Urothelium cell line (cell line): ENCODE measurements at regions not wholly inside any gene's neighbourhood (a gene's known extent, or its start where the extent isn't known, plus 50 kb on each side); places are given as distances from the start of the nearest gene placed in this dataset.
"Not testable (repeated sequence)": the region's sequence is repeated elsewhere in the genome, so short reads cannot be mapped to it uniquely, and the experiment has no call there.

Experiments
- DNase-seq: peaks from one replicate; pipeline ENCODE4 v3.0.0; 2011; ENCODE audit warnings: low spot score, mixed read lengths
- FAIRE-seq: peaks from 2 replicates; lab custom pipeline; 2011; peaks lifted over from hg19 to GRCh38; lab: Jason Lieb, UNC

GRCh38 chrX:6990552-6991193 is 156.8 kb upstream of the STS start:
- DNase-seq (no peak), FAIRE-seq (no peak)

DNA sequence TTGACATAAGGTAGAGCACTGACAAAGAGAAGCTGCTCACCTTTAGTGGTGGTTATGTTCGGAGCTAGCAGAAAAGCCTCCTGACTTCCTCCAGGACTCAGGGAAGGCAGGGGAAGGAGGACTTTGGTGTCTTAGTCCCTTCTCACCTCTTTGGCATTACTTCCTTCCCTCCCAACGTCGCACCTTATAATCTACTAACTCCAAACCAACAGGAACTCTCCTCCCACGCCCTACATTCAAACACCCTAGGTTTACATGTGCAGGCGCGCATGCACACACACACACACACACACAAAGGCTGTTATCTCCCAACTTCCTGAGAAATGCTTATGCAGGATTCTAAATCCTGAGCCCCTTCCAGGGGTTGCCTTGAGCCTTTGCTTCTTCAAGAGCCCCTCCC is 157.7 kb upstream of the STS start:
- FAIRE-seq = no peak
- no peak for DNase-seq

GRCh38 chrX:6988694-6989093 is 158.8 kb upstream of the STS start:
- not testable (repeated sequence) for DNase-seq, FAIRE-seq

- FAIRE-seq = no peak
- DNase-seq = no peak
Observed at GRCh38 chrX:6986915-6987314, 160.6 kb upstream of the STS start.

GRCh38 chrX:6985537-6985936 is 162.0 kb upstream of the STS start:
- no peak for DNase-seq
- no peak for FAIRE-seq

- FAIRE-seq (no peak), DNase-seq (no peak)
Observed at GRCh38 chrX:6983207-6983955, 164.1 kb upstream of the STS start.

GRCh38 chrX:6981718-6982406 is 165.7 kb upstream of the STS start:
- DNase-seq = no peak
- no peak for FAIRE-seq

DNA sequence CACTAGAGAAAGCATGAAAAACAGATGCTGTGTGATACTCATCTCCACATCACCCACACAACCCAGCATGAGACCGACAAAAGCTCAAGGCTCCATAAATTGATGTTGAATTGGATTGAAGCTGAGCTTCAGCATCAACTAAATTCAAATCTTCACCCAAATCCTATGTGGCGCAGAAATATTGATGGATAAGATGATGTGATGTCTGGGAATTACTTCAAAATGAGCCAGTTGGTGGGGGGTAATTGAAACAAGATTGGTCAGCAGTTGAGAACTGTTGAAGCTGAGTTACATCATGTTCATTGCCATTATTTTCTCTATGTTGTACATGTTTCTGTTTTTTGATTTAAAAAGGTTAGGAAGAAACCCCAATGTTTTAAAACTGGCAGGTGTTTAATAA is 166.5 kb upstream of the STS start:
- DNase-seq (no peak), FAIRE-seq (no peak)

- FAIRE-seq (no peak), DNase-seq (no peak)
Observed at GRCh38 chrX:6968231-6968630, 179.3 kb upstream of the STS start.

- no peak for FAIRE-seq
Observed at GRCh38 chrX:6965729-6966128, 181.8 kb upstream of the STS start.

GRCh38 chrX:6962006-6962355 is 185.5 kb upstream of the STS start:
- no peak for FAIRE-seq
- no peak for DNase-seq

More at GRCh38 chrX:6965729-6966128, 181.8 kb upstream of the STS start:
- DNase-seq = no peak

DNA sequence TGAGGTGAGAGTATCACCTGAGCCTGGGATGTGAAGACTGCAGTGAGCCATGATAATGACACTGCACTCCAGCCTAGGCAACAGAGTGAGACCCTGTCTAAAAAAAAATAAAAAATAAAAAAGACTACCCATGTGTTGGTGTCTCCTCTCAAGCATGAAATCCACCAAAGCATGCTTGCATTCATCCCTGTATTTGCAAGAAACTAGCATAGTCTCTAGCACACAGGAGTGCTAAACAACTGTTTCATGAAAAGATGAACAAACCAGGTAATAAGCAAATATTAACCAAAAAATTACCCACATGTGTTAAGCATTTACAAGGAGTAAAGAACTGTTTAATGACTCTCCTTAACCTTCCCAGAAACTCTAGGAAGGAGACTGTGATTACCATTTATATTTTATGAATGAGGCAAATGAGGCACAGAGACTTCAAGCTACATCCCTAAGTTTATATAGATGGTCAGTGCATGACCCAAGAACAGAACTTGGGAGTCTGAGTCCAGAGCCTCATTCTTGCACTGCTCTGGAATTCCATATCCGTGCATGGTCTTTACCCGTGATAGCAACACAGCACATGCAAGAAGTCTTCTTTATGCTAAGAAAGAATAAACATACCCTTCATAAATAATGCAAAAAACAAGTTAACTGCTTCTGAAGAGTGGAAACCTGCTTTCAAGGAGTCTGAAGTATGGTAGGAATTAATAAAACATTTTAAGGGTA is 186.1 kb upstream of the STS start:
- DNase-seq (no peak), FAIRE-seq (no peak)

DNA sequence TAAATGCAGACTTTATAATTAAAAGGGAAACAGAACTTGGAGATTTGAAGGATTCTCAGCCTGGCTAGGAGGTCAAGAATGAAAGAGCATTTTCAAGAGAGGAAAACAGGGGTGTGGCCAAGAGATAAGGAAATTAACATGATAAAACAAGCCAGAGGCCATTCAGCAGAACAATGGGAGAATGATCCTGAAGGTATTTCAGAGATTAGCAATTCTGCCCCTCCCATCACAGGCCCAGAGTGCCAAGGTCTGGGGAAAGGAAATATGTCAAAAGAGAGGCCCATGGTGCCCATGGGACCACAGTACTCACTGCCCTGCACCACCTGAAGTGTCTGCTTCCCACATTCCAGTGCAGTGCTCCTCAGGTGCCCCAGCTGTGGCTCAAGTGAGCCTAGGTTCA is 188.5 kb upstream of the STS start:
- FAIRE-seq (no peak), DNase-seq (no peak)

- FAIRE-seq (no peak), DNase-seq (no peak)
Observed at GRCh38 chrX:6954836-6955235, 192.7 kb upstream of the STS start.

DNA sequence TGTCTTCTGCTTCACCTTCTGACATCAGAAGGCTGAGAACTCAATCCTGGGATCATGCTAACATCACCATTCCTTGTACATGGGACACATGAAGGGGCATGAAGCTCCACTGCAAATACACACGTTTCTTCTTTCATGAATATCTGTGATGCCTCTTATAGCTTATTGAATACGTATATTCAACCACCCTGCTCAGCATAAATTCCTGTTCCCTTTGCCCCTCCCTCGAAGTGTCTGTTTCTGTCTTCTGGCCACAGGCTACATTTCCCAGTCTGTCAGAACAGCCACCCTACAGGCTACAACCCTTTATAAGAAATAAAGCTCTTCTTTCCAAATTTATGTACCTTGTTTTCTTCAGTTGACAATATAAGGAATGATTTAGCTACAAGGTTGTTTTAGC is 201.3 kb upstream of the STS start:
- DNase-seq (no peak), FAIRE-seq (no peak)

DNA sequence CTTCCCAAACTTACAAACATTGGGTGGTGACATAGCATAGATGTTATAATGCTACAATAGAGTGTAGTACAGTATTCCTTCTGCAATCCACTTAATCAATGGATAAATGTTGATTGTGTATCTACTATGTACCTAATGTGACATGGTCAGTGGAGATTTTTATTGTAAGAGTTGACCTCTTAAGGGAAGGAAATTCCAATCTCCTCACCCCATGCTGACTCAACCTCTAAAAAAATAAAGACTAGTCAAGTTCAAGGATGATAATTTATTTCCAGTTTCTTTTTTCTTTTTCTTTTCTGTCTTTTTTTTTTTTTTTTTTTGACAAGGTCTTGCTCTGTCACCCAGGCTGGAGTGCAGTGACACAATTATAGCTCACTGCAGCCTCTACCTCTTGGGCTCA is 206.5 kb upstream of the STS start:
- no peak for DNase-seq
- no peak for FAIRE-seq

DNA sequence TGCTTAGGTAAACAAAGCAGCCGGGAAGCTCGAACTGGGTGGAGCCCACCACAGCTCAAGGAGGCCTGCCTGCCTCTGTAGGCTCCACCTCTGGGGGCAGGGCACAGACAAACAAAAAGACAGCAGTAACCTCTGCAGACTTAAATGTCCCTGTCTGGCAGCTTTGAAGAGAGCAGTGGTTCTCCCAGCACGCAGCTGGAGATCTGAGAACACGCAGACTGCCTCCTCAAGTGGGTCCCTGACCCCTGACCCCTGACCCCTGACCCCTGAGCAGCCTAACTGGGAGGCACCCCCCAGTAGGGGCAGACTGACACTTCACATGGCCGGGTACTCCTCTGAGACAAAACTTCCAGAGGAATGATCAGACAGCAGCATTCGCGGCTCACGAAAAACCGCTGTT is 214.6 kb upstream of the STS start:
- FAIRE-seq, DNase-seq: not testable (repeated sequence)

DNA sequence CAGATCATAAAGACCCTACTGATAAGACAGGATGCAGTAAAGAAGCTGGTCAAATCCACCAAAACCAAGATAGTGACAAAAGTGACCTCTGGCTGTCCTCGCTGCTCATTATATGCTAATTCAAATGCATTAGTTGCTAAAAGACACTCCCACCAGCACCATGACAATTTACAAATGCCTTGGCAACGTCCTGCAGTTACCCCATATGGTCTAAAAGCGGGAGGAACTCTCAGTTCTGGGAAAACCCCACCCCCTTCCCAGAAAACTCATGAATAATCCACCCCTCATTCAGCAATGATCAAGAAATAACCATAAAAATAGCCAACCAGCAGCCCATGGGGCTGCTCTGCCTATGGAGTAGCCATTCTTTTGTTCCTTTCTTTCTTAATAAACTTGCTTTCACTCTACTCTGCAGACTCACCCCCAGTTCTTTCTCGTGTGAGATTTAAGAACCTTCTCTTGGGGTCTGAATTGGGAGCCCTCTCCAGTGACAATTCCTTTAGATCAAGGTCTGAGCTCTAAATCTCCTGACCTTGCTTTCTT is 217.1 kb upstream of the STS start:
- FAIRE-seq (no peak), DNase-seq (no peak)

DNA sequence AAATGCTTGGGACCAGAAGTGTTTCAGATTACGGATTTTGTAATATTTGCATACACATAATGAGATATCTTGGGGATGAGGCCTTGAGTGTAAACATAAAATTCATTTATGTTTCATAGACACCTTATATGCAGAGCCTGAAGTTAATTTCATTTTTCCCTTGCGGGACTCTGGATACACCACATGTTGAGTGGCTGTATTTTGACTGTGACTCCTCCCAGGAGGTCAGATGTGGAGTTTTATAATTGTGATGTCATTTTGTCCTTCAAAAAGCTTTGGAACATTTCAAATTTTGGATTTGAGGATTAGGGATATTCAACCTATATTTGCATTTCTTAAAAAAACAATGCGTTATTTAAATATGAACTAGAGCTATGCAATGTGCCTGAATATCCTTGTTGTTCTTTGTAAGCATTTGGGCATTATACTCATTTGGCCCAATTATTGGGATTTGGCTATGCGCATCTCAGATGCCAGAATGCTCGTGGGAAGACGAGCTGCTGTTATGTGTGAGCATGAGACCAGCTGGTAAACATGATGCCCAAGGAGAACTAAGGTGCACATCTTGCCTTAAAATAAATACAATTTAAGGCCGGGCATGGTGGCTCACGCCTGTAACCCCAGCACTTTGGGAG is 223.0 kb upstream of the STS start:
- no peak for FAIRE-seq
- no peak for DNase-seq

DNA sequence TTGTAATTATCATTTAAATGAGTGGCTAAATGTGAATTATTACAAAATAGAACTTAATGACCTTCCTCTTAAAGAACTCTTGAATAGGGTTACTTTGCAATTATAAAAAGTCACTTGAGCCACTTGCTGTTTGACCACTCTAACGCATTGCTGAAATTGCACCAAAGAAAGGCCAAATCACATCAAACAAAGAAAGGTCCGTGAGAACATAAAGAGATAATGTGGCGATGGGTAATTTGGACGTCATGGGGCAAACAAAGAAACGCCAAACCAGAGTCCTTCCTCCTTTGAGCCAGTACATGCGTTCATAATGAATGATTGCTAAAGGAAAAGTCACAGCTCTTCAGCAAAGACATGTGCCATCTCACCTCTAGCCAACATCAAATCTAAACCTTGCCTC is 229.8 kb upstream of the STS start:
- no peak for FAIRE-seq
- no peak for DNase-seq

DNA sequence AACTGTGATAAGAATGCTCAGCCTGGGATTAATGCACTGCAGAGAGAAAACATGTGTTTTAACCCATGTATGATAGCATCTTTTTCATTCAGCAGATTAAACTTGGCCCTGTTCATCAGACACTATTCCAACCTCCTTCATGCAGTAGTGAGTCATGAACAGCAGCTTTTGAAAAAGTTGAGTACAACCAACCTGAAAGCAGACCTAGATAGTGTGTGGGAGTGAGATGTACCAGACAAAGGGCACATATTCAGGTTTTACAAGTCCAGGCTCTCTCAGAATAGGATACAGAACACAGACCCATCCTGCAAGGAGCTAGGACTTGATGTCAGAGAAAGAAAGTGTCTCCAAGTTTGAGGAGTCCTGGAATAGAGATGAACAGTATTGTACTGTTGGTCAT is 237.3 kb upstream of the STS start:
- DNase-seq (no peak), FAIRE-seq (no peak)
